ENCODE measurements at regions not wholly inside any gene's neighbourhood (a gene's known extent, or its start where the extent isn't known, plus 50 kb on each side); places are given as distances from the start of the nearest gene placed in this dataset.
"Not testable (repeated sequence)": the region's sequence is repeated elsewhere in the genome, so short reads cannot be mapped to it uniquely, and the experiment has no call there.

DNA sequence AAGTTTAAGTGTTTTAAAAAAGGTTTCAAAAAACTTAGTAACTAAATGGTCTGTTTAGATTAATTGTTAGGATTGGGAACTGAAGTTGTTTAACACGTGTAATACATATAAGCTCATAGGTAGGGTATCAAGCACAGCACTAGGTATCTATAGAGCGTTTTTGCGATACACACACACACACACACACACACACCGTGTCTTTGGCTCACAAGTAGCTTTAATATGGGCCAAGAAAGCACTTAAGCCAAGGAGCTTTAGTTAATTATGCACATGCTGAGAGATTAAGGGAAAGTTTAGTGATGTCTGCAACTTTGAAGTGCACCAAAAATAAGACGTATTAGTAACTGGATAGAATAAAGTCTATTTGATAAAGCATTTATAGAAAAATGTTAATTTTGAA, 93.8 kb upstream of the CNTNAP2 start:
- Histone ChIP-seq H3K9me3 (no peaks in the 10 kb centered on the region), H3K27me3 (no peaks in the 10 kb centered on the region), H3K4me3 (no peak overlapping the region), H3K36me3 (no peaks in the 10 kb centered on the region), H3K4me1 (no peaks in the 10 kb centered on the region), H3K27ac (no peak overlapping the region)
- DNase-seq (no peak), ATAC-seq (no peak)
- TF ChIP-seq, protein P1, sequence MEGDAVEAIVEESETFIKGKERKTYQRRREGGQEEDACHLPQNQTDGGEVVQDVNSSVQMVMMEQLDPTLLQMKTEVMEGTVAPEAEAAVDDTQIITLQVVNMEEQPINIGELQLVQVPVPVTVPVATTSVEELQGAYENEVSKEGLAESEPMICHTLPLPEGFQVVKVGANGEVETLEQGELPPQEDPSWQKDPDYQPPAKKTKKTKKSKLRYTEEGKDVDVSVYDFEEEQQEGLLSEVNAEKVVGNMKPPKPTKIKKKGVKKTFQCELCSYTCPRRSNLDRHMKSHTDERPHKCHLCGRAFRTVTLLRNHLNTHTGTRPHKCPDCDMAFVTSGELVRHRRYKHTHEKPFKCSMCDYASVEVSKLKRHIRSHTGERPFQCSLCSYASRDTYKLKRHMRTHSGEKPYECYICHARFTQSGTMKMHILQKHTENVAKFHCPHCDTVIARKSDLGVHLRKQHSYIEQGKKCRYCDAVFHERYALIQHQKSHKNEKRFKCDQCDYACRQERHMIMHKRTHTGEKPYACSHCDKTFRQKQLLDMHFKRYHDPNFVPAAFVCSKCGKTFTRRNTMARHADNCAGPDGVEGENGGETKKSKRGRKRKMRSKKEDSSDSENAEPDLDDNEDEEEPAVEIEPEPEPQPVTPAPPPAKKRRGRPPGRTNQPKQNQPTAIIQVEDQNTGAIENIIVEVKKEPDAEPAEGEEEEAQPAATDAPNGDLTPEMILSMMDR (IDR thresholded peaks at IDR 0.05) = no peak
- intact Hi-C loops (cut with DNase I) = no loop called here

DNA sequence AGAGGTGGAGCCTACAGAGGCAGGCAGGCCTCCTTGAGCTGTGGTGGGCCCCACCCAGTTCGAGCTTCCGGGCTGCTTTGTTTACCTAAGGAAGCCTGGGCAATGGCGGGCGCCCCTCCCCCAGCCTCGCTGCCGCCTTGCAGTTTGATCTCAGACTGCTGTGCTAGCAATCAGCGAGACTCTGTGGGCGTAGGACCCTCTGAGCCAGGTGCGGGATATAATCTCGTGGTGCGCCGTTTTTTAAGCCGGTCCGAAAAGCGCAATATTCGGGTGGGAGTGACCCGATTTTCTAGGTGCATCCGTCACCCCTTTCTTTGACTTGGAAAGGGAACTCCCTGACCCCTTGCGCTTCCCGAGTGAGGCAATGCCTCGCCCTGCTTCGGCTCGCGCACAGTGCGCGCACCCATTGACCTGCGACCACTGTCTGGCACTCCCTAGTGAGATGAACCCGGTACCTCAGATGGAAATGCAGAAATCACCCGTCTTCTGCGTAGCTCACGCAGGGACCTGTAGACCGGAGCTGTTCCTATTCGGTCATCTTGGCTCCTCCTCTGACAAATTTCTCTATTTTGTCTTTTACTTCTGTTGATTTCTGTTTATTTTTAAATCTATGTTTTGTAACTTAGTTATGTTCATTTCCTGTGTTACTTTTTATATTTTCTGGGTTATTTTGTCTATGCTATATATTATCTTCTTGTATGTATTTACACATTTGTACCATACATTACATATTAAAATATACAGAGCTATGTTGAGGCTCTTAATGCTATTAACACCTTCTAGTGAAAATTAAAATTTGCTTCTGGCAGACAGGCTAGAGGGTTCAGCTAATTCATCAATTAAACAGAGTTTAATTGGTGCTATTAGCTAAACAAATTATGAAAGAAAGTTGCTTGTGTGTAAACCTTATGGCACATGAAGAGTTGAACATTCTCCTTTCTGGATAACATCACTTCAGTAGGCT, 97.3 kb upstream of the CNTNAP2 start:
- H3K4me1 ChIP-seq; H3K4me3 ChIP-seq; H3K9me3 ChIP-seq; H3K27me3 ChIP-seq; H3K36me3 ChIP-seq; DNase-seq; intact Hi-C loops (cut with DNase I); ATAC-seq; H3K27ac ChIP-seq: not testable (repeated sequence)

DNA sequence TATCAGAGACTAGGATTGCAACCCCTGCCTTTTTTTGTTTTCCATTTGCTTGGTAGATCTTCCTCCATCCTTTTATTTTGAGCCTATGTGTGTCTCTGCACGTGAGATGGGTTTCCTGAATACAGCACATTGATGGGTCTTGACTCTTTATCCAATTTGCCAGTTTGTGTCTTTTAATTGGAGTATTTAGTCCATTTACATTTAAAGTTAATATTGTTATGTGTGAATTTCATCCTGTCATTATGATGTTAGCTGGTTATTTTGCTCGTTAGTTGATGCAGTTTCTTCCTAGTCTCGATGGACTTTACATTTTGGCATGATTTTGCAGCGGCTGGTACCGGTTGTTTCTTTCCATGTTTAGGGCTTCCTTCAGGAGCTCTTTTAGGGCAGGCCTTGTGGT, 99.2 kb upstream of the CNTNAP2 start:
- ATAC-seq; H3K9me3 ChIP-seq; H3K4me3 ChIP-seq; intact Hi-C loops (cut with DNase I); H3K4me1 ChIP-seq; DNase-seq; H3K36me3 ChIP-seq; H3K27me3 ChIP-seq; H3K27ac ChIP-seq: not testable (repeated sequence)

DNA sequence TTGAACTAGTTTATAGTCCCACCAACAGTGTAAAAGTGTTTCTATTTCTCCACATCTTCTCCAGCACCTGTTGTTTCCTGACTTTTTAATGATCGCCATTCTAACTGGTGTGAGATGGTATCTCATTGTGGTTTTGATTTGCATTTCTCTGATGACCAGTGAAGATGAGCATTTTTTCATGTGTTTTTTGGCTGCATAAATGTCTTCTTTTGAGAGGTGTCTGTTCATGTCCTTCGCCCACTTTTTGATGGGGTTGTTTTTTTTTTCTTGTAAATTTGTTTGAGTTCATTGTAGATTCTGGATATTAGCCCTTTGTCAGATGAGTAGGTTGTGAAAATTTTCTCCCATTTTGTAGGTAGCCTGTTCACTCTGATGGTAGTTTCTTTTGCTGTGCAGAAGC, 102.4 kb upstream of the CNTNAP2 start:
- ATAC-seq; intact Hi-C loops (cut with DNase I); H3K4me3 ChIP-seq; H3K9me3 ChIP-seq; H3K27ac ChIP-seq; H3K27me3 ChIP-seq; DNase-seq; H3K36me3 ChIP-seq; H3K4me1 ChIP-seq: not testable (repeated sequence)

DNA sequence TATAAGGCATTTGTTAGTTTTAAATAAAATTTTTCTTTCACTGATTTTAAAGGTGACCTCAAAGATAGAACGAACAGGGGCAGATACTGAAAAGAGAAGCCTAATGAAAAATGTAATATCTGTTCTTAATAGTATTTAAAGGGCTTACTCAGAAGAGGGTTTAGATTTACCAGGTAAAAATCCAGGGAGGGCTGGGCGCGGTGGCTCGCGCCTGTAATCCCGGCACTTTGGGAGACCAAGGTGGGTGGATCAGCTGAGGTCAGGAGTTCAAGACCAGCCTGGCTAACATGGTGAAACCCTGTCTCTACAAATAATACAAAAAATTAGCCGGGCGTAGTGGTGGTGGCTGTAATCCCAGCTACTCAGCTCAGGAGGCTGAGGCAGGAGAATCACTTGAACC, 108.3 kb upstream of the CNTNAP2 start:
- Histone ChIP-seq H3K4me1 (no peaks in the 10 kb centered on the region), H3K27ac (no peak overlapping the region), H3K27me3 (no peaks in the 10 kb centered on the region), H3K36me3 (no peaks in the 10 kb centered on the region), H3K9me3 (no peaks in the 10 kb centered on the region), H3K4me3 (no peak overlapping the region)
- no peak for ATAC-seq
- TF ChIP-seq, protein P1 (IDR thresholded peaks at IDR 0.05) = no peak
- intact Hi-C loops (cut with DNase I) = no loop called here
- no peak for DNase-seq

DNA sequence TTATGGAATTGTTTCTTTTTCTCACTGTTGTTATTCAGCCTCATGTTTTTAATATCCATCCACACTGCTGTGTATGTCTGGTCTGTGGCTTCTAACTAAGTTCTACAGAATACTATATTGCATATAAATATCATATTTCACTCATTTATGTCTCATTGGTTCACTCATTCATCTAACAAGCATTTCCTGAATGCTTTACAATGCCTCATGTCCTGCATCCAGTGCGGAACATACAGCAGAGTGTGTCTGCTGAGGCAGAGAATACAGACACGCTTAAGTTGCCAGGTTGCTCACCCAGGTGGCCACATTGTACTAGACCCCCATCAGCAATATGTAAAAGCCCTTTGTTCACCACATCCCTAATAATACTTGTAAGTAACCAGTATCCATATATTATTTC, 111.8 kb upstream of the CNTNAP2 start:
- TF ChIP-seq, protein P1 (IDR thresholded peaks at IDR 0.05) = no peak
- H3K36me3 ChIP-seq = no peaks in the 10 kb centered on the region
- H3K4me3 ChIP-seq = no peak overlapping the region
- no peaks in the 10 kb centered on the region for H3K9me3 ChIP-seq
- no peaks in the 10 kb centered on the region for H3K27me3 ChIP-seq
- intact Hi-C loops (cut with DNase I) = no loop called here
- H3K27ac ChIP-seq = no peak overlapping the region
- DNase-seq = no peak
- ATAC-seq = no peak
- H3K4me1 ChIP-seq = no peaks in the 10 kb centered on the region

DNA sequence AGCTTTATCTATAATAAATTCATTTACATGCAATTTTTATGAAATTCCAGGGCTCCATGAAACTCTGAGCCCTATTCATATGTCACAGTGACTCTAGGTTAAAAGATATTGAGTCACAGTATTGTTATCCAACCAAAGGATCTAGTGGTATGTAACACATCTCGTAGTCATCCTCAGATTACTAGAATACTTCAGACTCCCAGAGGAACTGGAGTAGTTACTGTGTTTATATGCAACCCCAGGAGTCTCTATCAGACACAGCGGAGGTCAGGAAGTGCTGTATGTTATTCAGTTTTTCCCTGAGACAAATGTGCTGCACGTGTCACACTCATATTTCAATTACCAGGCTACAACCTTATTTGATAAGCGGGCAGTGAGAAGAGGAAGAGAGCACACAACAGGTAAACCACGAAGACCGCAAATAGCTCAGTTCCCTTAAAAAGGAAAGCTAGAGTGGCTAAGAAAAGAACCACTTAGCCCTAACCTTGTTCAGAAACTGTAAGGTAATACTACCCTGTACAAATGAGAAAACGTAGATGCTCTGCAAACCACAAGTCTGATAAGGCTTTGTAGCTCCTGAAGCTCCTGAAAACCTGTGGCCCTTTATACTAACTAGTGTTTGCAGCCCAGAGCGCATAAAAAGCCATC, 114.0 kb upstream of the CNTNAP2 start:
- H3K4me1 ChIP-seq = no peaks in the 10 kb centered on the region
- ATAC-seq (no peak), DNase-seq (no peak)
- no peak overlapping the region for H3K4me3 ChIP-seq
- intact Hi-C loops (cut with DNase I) = no loop called here
- no peaks in the 10 kb centered on the region for H3K9me3 ChIP-seq
- no peaks in the 10 kb centered on the region for H3K36me3 ChIP-seq
- H3K27ac ChIP-seq = no peak overlapping the region
- TF ChIP-seq, protein P1 (IDR thresholded peaks at IDR 0.05) = no peak
- H3K27me3 ChIP-seq = no peaks in the 10 kb centered on the region

All from upper lobe of right lung (tissue), 1 donor.